Astrocyte of the cerebellum (primary cell): ENCODE measurements at regions not wholly inside any gene's neighbourhood (a gene's known extent, or its start where the extent isn't known, plus 50 kb on each side); places are given as distances from the start of the nearest gene placed in this dataset.
A peak's percentile ranks its signal among the peaks of the same experiment; 100 is the strongest.

ENCODE experiments used
- DNase-seq: peaks from one replicate; pipeline ENCODE4 v3.0.0-alpha.2; 2011; ENCODE audit warnings: low read depth
- H3K4me3 ChIP-seq: 2 replicates; pipeline ENCODE4 v1.5.1; 2011; ENCODE audit warnings: mild to moderate bottlenecking, low read depth, low read length, moderate library complexity
- in situ Hi-C: cut with HindIII; loops from 2 replicates; pipeline ENCODE4 v1.10.0; 2017; ENCODE audit warnings: low sequenced_read_pairs
- TF ChIP-seq, protein P1 (sequence below): IDR thresholded peaks from 2 replicates; pipeline ENCODE4 v1.5.1; 2012; ENCODE audit warnings: low read length, low read depth, moderate library complexity, mild to moderate bottlenecking; ENCODE audit errors: missing control alignments

DNA sequence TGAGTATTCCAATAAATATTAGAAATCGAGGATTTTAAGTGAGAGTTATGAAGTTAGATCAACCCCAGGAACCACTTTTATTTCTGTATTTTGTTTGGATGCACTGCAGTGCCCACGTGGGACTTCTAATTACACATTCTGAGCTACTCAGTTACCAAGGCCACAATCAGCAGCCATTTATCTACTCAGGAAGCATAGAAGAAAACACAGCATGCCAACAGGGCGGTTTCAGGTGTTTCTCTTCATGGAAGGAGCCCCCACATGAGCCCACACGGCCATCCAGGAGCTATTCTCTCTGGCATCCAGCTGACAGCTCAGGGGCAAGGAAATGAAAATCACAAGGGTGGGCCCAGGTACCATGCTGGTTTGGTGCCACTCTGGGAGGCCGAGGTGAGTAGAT, 266.5 kb upstream of the MKLN1 start:
- no peak overlapping the region for H3K4me3 ChIP-seq
- in situ Hi-C loops: no loop called here
- DNase-seq: no peak
- TF ChIP-seq, protein P1, sequence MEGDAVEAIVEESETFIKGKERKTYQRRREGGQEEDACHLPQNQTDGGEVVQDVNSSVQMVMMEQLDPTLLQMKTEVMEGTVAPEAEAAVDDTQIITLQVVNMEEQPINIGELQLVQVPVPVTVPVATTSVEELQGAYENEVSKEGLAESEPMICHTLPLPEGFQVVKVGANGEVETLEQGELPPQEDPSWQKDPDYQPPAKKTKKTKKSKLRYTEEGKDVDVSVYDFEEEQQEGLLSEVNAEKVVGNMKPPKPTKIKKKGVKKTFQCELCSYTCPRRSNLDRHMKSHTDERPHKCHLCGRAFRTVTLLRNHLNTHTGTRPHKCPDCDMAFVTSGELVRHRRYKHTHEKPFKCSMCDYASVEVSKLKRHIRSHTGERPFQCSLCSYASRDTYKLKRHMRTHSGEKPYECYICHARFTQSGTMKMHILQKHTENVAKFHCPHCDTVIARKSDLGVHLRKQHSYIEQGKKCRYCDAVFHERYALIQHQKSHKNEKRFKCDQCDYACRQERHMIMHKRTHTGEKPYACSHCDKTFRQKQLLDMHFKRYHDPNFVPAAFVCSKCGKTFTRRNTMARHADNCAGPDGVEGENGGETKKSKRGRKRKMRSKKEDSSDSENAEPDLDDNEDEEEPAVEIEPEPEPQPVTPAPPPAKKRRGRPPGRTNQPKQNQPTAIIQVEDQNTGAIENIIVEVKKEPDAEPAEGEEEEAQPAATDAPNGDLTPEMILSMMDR: no peak

GRCh38 chr7:131061818-131062217, 265.9 kb upstream of the MKLN1 start:
- DNase-seq: no peak
- TF ChIP-seq, protein P1: no peak
- in situ Hi-C loops: no loop called here
- H3K4me3 ChIP-seq: no peak overlapping the region

- TF ChIP-seq, protein P1: no peak
- in situ Hi-C loops: no loop called here
- DNase-seq: no peak
- H3K4me3 ChIP-seq: no peak overlapping the region
These were observed 261.0 kb upstream of the MKLN1 start for GRCh38 chr7:131066635-131067034.

DNA sequence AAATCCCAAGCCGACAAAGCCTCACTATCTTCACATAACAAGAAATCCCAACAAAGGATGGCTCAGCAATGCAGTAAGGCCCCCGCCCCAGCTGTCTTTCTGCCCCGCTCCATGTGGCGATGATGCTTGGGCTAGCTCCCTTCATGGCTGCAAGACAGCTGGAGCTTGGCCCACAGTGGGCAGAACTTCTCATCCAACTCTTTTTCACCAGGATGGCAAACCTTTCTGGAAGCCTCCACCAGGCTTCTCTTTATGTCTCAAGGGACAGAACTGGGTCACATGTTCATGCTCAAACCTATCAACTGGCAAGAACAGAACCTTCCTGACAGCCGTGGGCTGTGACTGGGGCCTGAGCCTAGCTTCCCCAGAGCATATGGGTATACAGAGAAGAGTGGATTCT, 260.5 kb upstream of the MKLN1 start:
- TF ChIP-seq, protein P1: no peak
- in situ Hi-C loops: no loop called here
- no peak for DNase-seq
- no peak overlapping the region for H3K4me3 ChIP-seq

- H3K4me3 ChIP-seq: no peak overlapping the region
- TF ChIP-seq, protein P1: peak; percentile 51
- in situ Hi-C loops: no loop called here
- no peak for DNase-seq
These were observed 259.1 kb upstream of the MKLN1 start for GRCh38 chr7:131068604-131069021.

- DNase-seq: peak; percentile 72
- in situ Hi-C loops: no loop called here
- H3K4me3 ChIP-seq: peak overlapping the region; percentile 2
- TF ChIP-seq, protein P1: no peak
These were observed 255.7 kb upstream of the MKLN1 start for GRCh38 chr7:131071786-131072504.
